SKM-1 (cell line): ENCODE measurements at regions not wholly inside any gene's neighbourhood (a gene's known extent, or its start where the extent isn't known, plus 50 kb on each side); places are given as distances from the start of the nearest gene placed in this dataset.
A peak's percentile ranks its signal among the peaks of the same experiment; 100 is the strongest.
"Not testable (repeated sequence)": the region's sequence is repeated elsewhere in the genome, so short reads cannot be mapped to it uniquely, and the experiment has no call there.

Source experiments
- DNase-seq: peaks from one replicate; lab custom pipeline; 2025; ENCODE audit not compliant: unreplicated experiment; lab: John Stamatoyannopoulos, UW

DNA sequence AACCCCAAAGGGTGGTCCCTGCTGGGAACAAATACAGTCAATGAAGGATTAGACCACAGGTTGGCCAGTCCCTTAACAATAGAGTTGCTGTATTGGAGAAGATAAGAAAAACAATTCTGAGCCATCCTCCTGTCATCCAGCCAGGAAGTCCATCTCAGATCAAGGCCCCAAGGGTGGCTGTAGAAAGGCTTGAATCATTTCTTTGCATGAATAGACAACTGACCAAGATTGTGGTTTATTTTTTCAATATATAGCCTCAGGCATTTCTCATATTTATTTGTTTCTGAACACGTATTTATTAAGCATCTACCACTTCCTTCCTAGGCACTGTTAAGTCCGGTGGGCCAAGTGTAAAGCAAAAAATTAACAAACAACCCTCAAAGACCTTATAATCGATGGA is 274.4 kb upstream of the SLC14A2 start:
- DNase-seq: no peak

DNA sequence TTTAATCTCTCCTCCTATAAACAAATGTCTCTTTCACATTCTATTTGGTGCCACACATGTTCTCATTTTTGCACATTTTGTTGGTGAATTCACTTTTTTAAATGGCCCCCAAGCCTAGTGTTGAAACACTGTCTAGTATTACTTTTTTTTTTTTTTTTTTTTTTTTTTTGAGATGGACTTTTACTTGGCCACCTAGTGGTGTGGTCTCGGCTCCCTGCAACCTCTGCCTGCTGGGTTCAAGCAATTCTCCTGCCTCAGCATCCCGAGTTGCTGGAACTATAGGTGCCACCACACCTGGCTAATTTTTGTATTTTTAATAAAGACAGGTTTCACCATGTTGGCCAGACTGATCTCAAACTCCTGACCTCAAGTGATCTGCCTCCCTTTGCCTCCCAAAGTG is 273.8 kb upstream of the SLC14A2 start:
- DNase-seq: no peak

- DNase-seq: no peak
Observed at GRCh38 chr18:45342166-45342565, 273.1 kb upstream of the SLC14A2 start.

GRCh38 chr18:45342653-45343052 is 272.6 kb upstream of the SLC14A2 start:
- DNase-seq: no peak

DNA sequence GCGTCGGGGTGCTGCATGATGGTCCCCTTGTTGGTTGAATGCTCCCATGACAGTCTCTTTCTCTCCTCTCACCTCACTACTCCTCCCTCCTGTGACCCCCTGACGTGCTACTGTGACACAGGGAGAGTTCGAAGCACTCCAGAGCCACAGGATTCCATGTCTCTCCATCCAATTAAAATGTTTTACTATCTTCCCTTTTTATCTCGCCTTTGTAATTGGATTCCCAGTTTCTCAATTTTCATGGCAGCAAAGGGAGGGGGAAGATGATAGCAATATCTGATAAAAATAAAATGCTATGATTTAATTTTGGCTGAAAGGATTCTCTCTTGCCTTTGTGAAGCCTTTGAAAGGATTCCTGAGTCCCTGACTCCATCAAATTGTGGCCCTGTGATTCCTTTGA is 271.9 kb upstream of the SLC14A2 start:
- no peak for DNase-seq

DNA sequence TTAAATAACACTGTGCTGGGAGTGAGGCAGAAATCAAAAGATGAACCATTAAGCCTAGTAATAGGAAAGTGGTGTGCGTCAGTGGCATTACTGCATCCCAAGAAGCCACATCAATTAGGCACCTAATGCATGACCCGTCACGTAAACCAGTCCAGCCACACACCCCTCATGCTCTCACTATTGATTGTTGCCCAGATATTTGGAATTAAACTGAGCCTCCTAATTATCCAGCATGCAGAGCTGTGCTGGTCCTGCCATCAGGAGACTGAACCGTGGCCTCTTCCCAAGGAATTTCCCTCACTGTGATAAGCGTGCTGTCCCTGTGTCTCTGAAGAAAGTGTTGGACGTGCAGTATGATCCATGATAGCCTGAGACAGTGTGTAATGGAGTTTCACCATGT is 270.6 kb upstream of the SLC14A2 start:
- not testable (repeated sequence) for DNase-seq

GRCh38 chr18:45349019-45349418 is 266.3 kb upstream of the SLC14A2 start:
- no peak for DNase-seq

DNA sequence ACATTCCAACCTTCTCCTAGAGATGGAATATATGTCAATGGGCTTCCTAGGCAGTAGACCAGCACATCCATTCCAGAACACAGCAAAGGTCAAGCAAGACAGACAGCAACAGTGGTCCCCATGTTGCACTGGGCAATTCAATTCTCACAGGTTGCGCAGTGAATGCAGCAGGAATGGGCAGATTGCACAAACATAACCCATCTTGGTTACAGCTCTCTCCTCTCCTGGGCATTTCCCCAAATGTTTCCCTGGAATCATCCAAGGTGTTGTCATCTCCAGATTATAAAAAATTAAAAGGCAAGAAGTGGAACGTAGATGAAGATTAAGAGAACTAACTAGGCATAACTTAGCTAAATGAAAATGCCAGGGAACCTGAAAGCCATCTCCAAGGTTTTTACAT is 265.8 kb upstream of the SLC14A2 start:
- no peak for DNase-seq

GRCh38 chr18:45350404-45351156 is 264.7 kb upstream of the SLC14A2 start:
- no peak for DNase-seq

GRCh38 chr18:45352874-45353273 is 262.4 kb upstream of the SLC14A2 start:
- DNase-seq: no peak

DNA sequence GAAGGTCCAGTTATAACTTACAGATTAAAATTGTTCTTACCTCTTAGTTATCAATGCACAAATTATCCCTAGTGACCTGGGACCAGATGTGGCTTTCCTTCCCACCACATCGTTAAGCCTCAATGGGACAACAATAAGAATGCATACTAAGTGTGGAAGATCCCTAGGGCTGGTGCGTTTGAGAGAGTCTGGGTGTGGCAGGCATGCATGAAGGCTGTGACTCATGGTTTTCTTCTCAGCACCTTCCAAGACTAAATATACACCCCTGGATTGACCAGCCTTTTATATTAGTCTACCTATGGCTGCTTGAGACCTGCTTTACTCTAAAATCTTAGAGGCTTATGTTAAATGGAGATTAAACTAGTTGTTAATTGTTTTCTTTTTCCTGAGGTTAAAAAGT is 261.7 kb upstream of the SLC14A2 start:
- DNase-seq: no peak

- no peak for DNase-seq
Observed at GRCh38 chr18:45355944-45356520, 259.2 kb upstream of the SLC14A2 start.

DNA sequence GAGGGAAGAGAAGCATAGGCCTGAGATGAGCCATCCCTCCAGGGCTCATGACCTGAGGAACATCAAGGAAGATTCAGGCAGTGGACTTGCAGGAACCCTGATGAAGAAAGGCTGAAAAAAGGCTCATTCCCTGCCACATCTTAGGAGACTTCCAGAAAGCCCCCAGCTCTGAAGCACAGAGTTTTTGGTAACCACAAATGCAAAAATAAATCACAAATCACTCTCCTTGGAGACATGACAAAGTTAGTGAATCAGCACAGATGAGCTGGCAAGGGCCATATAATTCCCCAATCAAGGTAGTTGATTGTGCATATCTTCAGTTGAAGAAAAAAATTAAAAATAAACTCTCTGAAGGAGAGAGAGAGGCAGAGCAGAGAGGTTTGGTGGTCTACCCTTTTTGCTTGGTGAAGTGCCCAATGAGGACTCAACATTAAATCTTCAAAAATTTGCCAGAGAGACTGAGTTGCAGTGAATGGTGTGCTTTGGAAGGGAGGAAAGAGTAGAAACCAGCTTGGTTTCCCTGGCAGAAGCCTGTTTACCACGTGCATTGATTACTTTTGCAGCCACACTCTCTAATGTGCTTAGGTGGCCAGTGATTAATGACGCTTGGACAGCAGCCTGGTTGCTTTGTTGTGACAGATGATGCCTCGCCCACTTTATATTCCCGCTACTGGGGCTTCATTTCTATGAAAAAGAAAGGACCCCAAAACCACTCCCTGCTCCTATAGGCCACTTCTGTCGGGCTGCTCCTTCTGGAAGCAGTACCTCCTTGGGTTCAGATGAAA is 257.4 kb upstream of the SLC14A2 start:
- no peak for DNase-seq

DNA sequence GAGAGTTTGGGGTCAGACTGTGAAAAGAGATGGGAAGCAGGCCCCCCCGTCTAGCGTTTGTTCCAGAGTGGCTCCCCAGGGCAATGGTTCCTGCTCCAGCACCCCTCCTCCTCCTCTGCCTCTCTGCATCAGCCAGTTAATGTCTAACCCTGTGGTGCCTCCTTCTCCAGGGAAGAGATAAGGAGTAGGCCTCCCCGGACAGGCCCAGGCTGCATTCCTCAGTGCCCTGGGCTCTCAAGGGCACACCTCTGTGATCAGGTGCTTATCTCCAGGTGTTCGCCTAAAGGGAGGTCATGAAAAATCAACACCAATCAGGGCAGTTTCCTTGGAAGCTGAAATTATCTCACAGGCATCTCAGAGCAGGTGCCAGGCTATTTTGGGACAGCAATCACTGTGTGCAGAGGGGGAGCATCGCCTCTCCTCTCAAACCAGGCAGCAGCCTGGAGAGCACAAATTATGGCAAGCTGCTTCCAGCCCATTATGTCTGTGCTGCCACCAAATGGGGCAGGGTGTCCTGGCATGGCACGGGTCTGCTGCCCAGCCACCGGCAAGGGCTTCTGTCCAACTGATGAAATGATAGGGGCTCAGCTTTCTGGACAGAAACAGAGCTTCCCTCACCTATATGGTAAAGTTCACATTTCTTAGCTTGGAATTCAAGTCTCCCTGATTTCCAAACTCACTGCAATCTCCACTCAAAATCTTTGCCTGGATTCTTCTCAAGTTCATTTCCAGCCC is 255.8 kb upstream of the SLC14A2 start:
- DNase-seq: no peak

- no peak for DNase-seq
Observed at GRCh38 chr18:45361125-45361851, 254.0 kb upstream of the SLC14A2 start.

- no peak for DNase-seq
Observed at GRCh38 chr18:45363196-45363595, 252.1 kb upstream of the SLC14A2 start.

DNA sequence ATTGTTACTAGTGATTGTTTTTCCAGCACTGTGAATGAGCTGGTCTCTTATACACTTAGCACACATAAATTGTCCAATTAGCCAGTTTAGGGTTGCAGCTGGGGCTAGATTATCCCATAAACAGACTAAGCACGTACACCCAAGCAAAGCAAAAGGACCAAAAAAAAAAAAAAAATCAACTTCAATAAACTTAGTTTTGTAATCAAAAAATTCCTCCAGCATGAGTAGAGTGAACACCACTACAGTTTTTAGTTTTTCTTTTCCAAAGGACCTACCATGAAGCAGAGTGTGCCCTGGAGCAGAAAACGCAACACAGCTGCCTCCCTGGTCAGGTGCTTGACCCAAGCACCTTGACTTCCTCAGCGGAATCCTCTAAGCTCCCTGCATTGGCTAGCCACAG is 249.4 kb upstream of the SLC14A2 start:
- no peak for DNase-seq

DNA sequence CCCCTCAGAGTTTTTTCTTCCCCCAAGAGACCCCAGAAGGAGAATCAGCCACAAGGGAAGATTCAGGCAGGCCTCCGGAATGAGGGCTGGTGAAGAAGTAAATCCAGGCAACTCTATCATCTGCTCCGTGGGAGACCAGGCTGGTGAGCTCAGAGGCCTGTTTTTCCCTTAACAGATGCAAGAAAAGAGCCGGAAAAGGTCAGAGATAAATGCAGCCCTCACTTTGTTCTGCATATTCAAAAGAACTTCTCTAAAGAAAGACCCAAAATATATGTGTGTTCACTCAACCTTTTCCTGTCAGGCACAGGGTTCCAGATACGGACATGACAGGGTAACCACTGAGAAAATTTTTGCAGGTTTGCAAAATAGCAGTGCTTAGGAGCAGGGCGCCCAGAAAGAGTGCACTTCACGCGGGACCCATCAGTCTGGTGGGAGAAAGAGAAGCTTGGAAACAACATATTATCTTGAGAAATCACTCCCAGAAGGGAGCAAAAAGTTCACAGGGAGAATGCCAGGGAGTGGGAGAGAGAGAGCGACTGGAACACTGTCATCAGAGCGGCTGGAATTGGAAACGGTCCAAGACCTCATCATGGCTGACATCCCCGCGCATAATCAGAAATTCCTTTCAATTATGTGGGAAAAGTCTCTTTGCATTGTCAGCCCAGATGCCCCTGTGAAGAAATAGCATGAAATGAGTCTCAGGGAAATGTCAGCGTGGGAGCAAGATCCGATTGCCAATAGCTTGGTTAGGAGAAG is 244.8 kb upstream of the SLC14A2 start:
- DNase-seq: no peak

DNA sequence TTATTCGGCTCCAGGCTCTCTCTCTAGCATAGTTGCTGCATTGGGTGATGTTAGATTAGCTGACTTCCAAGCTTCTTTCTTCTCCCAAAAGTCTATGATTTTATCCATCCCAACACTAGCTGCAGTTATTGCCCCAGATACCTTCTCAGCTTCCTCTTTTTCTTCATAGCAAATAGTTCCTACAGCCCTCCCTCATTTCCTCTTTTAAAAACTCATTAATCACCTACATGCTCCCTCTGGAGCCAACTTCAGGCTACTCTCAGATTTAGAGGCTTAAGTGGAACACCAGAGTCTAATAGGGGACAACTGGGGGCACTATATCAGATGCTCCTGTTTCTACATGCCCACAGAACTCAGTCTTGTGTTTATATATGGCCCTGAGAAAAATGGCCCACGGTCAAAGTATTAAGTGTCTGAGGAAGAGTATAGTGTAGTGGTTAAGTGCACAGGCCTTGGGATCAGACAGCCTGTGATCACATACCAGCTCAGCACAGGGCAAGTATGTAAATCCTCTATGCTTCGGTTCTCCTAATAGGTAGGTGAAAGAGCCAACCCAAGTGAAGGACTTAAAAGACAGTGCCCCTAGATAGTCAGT is 241.9 kb upstream of the SLC14A2 start:
- peak; percentile 71 for DNase-seq

DNA sequence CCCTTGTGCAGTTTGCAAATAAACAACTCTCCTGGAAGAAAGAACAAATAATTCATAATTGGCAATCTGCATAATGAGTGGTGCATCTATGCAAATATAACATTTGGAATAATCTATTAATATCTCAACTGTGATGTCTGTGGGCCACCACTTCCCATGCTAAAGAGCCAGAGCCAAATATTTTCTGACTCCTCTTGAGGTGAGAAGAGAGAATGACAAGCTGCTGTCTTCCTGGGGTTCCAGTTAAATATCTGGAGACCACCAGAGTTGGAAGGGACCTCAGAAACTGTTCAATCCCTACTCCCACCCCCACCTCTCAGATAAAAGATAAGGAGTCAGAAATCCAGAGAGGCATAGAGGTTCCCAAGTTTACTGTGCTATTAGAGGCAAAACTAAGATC is 241.0 kb upstream of the SLC14A2 start:
- no peak for DNase-seq
